ENCODE measurements at regions not wholly inside any gene's neighbourhood (a gene's known extent, or its start where the extent isn't known, plus 50 kb on each side); places are given as distances from the start of the nearest gene placed in this dataset.
"Not testable (repeated sequence)": the region's sequence is repeated elsewhere in the genome, so short reads cannot be mapped to it uniquely, and the experiment has no call there.

DNA sequence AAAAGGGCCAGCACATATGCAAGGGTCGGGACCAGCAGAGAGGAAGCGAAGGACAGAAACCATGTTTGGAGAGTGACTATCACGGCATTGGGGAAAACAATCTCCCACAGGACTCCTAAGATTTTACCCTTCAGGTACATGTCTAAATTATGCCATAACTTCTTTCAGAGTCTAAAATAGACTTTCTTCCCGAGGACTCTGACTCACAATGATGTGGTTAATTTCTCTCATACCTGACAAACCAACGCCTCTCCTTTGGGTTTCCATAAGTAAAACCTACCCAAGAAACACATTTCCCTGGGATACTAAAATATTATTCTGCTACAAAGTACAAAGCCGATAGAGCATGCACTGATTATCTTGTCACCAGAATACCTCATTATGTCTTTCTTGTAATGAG, 127.8 kb upstream of the NETO1 start:
- peaks cover 3% of the 10 kb centered on the region for H3K27me3 Mint-ChIP-seq (ENCODE audit: unreplicated experiment)
- TF ChIP-seq CTCF (IDR thresholded peaks at IDR 0.05; ENCODE audit: partially characterized antibody, unreplicated experiment) = no peak
- H3K4me1 Mint-ChIP-seq (ENCODE audit: low read depth, unreplicated experiment) = no peaks in the 10 kb centered on the region
- H3K27ac Mint-ChIP-seq (ENCODE audit: unreplicated experiment) = no peak overlapping the region
- no peaks in the 10 kb centered on the region for H3K9me3 Mint-ChIP-seq (ENCODE audit: unreplicated experiment)
- DNase-seq = no peak
- H3K4me3 Mint-ChIP-seq (ENCODE audit: unreplicated experiment) = no peak overlapping the region
- H3K36me3 Mint-ChIP-seq (ENCODE audit: unreplicated experiment) = no peaks in the 10 kb centered on the region

DNA sequence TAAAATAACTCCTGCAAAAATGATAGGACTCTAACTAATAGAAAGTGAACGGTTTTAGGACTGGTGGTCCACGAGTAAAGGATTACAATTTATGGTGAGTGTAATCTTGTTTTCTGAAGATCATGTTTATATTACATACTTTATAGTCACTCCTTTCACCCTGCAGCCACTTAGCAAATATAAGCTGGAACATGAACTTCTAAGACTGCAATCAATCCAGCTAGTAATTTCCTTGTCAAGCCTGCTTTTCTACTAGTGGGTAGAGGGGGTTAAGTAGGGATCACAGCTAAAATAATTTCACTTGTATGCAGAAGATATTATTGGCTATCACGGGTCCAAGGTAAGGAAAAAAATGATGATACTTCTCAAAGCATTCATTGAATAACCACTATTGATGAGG, 125.5 kb upstream of the NETO1 start:
- Mint-ChIP-seq H3K4me1 (ENCODE audit: low read depth, unreplicated experiment) (no peaks in the 10 kb centered on the region), H3K36me3 (ENCODE audit: unreplicated experiment) (no peaks in the 10 kb centered on the region), H3K27me3 (ENCODE audit: unreplicated experiment) (peaks cover 3% of the 10 kb centered on the region), H3K27ac (ENCODE audit: unreplicated experiment) (no peak overlapping the region), H3K4me3 (ENCODE audit: unreplicated experiment) (no peak overlapping the region), H3K9me3 (ENCODE audit: unreplicated experiment) (no peaks in the 10 kb centered on the region)
- no peak for DNase-seq
- TF ChIP-seq CTCF (IDR thresholded peaks at IDR 0.05; ENCODE audit: partially characterized antibody, unreplicated experiment) = no peak

- TF ChIP-seq CTCF (IDR thresholded peaks at IDR 0.05; ENCODE audit: partially characterized antibody, unreplicated experiment) = no peak
- no peaks in the 10 kb centered on the region for H3K4me1 Mint-ChIP-seq (ENCODE audit: low read depth, unreplicated experiment)
- H3K27me3 Mint-ChIP-seq (ENCODE audit: unreplicated experiment) = peaks cover 3% of the 10 kb centered on the region
- no peak for DNase-seq
- H3K9me3 Mint-ChIP-seq (ENCODE audit: unreplicated experiment) = no peaks in the 10 kb centered on the region
- H3K4me3 Mint-ChIP-seq (ENCODE audit: unreplicated experiment) = no peak overlapping the region
- H3K27ac Mint-ChIP-seq (ENCODE audit: unreplicated experiment) = no peak overlapping the region
- no peaks in the 10 kb centered on the region for H3K36me3 Mint-ChIP-seq (ENCODE audit: unreplicated experiment)
Observed at GRCh38 chr18:72991379-72991778, 123.6 kb upstream of the NETO1 start.

GRCh38 chr18:72987570-72987969, 119.8 kb upstream of the NETO1 start:
- H3K27ac Mint-ChIP-seq (ENCODE audit: unreplicated experiment); H3K36me3 Mint-ChIP-seq (ENCODE audit: unreplicated experiment); H3K9me3 Mint-ChIP-seq (ENCODE audit: unreplicated experiment); H3K4me3 Mint-ChIP-seq (ENCODE audit: unreplicated experiment); H3K4me1 Mint-ChIP-seq (ENCODE audit: low read depth, unreplicated experiment); H3K27me3 Mint-ChIP-seq (ENCODE audit: unreplicated experiment); DNase-seq: not testable (repeated sequence)

DNA sequence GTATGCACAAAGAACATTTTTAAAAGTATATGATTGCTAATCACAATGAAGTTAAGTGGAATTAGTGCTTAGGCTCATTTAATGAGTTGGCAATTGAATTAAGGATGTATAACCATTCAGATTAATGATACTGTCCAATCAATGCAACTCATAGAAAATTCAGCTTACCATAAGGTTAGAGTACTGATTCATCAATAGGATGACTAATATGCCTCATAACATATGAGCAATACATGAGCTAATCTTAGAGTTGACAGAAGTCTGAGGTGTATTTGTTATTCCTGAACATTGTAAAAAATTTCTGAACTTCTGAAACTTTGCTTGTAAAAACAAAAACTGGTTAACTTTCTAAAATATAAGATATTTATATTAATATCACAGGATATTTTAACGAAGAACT, 118.3 kb upstream of the NETO1 start:
- H3K36me3 Mint-ChIP-seq (ENCODE audit: unreplicated experiment) = peaks cover 3% of the 10 kb centered on the region
- H3K27ac Mint-ChIP-seq (ENCODE audit: unreplicated experiment) = no peak overlapping the region

More for the DNA sequence above, 118.3 kb upstream of the NETO1 start:
- no peaks in the 10 kb centered on the region for H3K4me1 Mint-ChIP-seq (ENCODE audit: low read depth, unreplicated experiment)
- DNase-seq = no peak
- H3K9me3 Mint-ChIP-seq (ENCODE audit: unreplicated experiment) = no peaks in the 10 kb centered on the region
- H3K27me3 Mint-ChIP-seq (ENCODE audit: unreplicated experiment) = no peaks in the 10 kb centered on the region
- H3K4me3 Mint-ChIP-seq (ENCODE audit: unreplicated experiment) = no peak overlapping the region
- no peak for TF ChIP-seq CTCF (IDR thresholded peaks at IDR 0.05; ENCODE audit: partially characterized antibody, unreplicated experiment)

All from glutamatergic neuron (in vitro differentiated cells).